Brain microvascular endothelial cell (primary cell): ENCODE measurements at regions not wholly inside any gene's neighbourhood (a gene's known extent, or its start where the extent isn't known, plus 50 kb on each side); places are given as distances from the start of the nearest gene placed in this dataset.

ENCODE experiments used
- DNase-seq: peaks from one replicate; pipeline ENCODE4 v3.0.0-alpha.2; 2020
- H3K27ac ChIP-seq: fragments of 250-450 bp; sonication (Bioruptor Pico); 2 replicates; pipeline ENCODE4 v1.5.1; 2020; ENCODE audit warnings: mild to moderate bottlenecking, moderate library complexity
- H3K27me3 ChIP-seq: fragments of 250-450 bp; sonication (Bioruptor Pico); replicated peaks from 2 replicates; pipeline ENCODE4 v1.5.1; 2020; ENCODE audit warnings: mild to moderate bottlenecking
- H3K36me3 ChIP-seq: fragments of 250-450 bp; sonication (Bioruptor Pico); replicated peaks from 2 replicates; pipeline ENCODE4 v1.5.1; 2020; ENCODE audit warnings: mild to moderate bottlenecking
- H3K4me3 ChIP-seq: 2 replicates; pipeline ENCODE4 v1.5.1; 2011; ENCODE audit warnings: low read depth, mild to moderate bottlenecking, control low read depth, low read length, moderate library complexity
- in situ Hi-C: cut with HindIII; loops from 2 replicates; pipeline ENCODE4 v1.10.0; 2017; ENCODE audit warnings: low sequenced_read_pairs, low pct_ligation_motif_present
- TF ChIP-seq, protein P1 (sequence below): IDR thresholded peaks from 2 replicates; pipeline ENCODE4 v1.5.1; 2011; ENCODE audit warnings: low read depth, mild to moderate bottlenecking, moderate library complexity, low read length, control low read depth, inconsistent platforms; ENCODE audit errors: missing control alignments

- Histone ChIP-seq H3K27ac (no peak overlapping the region), H3K27me3 (no peaks in the 10 kb centered on the region), H3K36me3 (no peaks in the 10 kb centered on the region), H3K4me3 (no peak overlapping the region)
- DNase-seq: no peak
- TF ChIP-seq, protein P1, sequence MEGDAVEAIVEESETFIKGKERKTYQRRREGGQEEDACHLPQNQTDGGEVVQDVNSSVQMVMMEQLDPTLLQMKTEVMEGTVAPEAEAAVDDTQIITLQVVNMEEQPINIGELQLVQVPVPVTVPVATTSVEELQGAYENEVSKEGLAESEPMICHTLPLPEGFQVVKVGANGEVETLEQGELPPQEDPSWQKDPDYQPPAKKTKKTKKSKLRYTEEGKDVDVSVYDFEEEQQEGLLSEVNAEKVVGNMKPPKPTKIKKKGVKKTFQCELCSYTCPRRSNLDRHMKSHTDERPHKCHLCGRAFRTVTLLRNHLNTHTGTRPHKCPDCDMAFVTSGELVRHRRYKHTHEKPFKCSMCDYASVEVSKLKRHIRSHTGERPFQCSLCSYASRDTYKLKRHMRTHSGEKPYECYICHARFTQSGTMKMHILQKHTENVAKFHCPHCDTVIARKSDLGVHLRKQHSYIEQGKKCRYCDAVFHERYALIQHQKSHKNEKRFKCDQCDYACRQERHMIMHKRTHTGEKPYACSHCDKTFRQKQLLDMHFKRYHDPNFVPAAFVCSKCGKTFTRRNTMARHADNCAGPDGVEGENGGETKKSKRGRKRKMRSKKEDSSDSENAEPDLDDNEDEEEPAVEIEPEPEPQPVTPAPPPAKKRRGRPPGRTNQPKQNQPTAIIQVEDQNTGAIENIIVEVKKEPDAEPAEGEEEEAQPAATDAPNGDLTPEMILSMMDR: no peak
- in situ Hi-C loops: no loop called here
Measured at GRCh38 chr11:45412521-45412920, 126.4 kb upstream of the SYT13 start.

GRCh38 chr11:45412051-45412471, 125.9 kb upstream of the SYT13 start:
- Histone ChIP-seq H3K27ac (no peak overlapping the region), H3K4me3 (no peak overlapping the region), H3K27me3 (no peaks in the 10 kb centered on the region), H3K36me3 (no peaks in the 10 kb centered on the region)
- no peak for DNase-seq
- TF ChIP-seq, protein P1: no peak
- in situ Hi-C loops: no loop called here

DNA sequence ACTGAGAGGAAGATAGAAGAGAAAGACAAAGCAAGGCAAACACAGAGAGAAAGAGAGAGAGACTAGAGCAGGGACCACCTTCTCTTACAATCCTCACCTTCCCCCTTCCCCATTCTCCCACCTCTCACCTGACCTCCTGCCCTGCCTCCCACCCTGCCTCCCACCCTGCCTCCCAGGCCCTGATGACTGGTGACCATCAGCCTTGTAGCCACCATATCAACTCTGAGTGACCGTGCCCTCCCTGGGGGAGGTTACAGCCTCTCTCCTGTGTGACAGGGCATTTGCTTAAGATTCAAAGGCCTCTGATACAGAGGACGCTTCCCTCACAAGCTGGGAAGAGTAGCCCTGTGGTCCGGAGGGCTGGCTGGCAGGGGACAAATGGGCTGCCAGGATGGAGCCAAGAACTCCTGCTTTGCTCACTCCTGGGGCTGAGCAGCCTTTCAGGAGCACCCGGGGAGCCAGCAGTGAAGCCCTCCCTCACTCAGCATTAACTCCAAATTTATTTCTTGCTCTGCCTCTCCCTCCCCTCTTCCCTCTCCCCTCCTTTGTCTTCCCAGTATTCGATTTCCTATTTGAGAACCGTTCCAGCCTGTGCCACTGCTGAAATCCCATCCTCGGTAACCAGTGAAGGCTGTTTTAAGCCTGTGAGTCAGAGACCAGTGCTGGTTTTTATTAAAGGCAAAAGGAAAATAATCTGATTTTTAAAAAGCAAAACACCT, 125.2 kb upstream of the SYT13 start:
- Histone ChIP-seq H3K4me3 (no peak overlapping the region), H3K27ac (no peak overlapping the region), H3K27me3 (no peaks in the 10 kb centered on the region), H3K36me3 (no peaks in the 10 kb centered on the region)
- TF ChIP-seq, protein P1: no peak
- peak; percentile 14 for DNase-seq
- in situ Hi-C loops: no loop called here

- H3K27ac ChIP-seq: no peak overlapping the region
- H3K36me3 ChIP-seq: no peaks in the 10 kb centered on the region
- H3K27me3 ChIP-seq: no peaks in the 10 kb centered on the region
- H3K4me3 ChIP-seq: no peak overlapping the region
- no peak for DNase-seq
- in situ Hi-C loops: no loop called here
- TF ChIP-seq, protein P1: no peak
Measured at GRCh38 chr11:45410391-45411227, 124.5 kb upstream of the SYT13 start.

DNA sequence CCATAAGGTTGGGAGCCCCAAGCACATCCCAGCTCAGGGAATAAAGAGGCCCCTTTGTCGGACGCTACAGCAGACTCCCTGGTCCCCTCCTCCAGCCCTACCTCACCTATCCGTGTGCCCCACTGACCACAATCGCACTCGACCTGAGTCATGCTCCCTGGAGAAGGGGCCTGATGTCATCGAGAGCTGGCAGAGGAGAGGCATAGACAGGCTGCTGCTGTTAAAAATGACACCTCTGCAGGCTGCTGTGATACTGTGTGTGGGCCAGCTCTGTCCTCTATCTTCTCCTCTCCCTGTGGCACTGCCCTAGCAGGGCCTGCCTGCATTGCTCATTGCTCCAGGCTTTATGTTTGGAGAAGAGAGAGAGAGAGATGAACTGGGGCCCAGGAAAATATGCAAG, 123.4 kb upstream of the SYT13 start:
- no peaks in the 10 kb centered on the region for H3K36me3 ChIP-seq
- TF ChIP-seq, protein P1: no peak
- in situ Hi-C loops: no loop called here
- H3K27me3 ChIP-seq: no peaks in the 10 kb centered on the region
- no peak overlapping the region for H3K27ac ChIP-seq
- no peak overlapping the region for H3K4me3 ChIP-seq
- no peak for DNase-seq
